NCI-H2081 (cell line): ENCODE measurements at regions not wholly inside any gene's neighbourhood (a gene's known extent, or its start where the extent isn't known, plus 50 kb on each side); places are given as distances from the start of the nearest gene placed in this dataset.
"Not testable (repeated sequence)": the region's sequence is repeated elsewhere in the genome, so short reads cannot be mapped to it uniquely, and the experiment has no call there.

Experiments
- DNase-seq, 2 experiments: peaks; one replicate each; lab custom pipeline; 2025; lab: John Stamatoyannopoulos, UW

- DNase-seq = no peak
Observed at GRCh38 chr10:9291081-9291480, 1236.6 kb downstream of the GATA3 start.

- no peak for DNase-seq
Observed at GRCh38 chr10:9294132-9294663, 1239.7 kb downstream of the GATA3 start.

- DNase-seq = no peak
Observed at GRCh38 chr10:9294865-9295264, 1240.4 kb downstream of the GATA3 start.

GRCh38 chr10:9296190-9296589, 1241.7 kb downstream of the GATA3 start:
- DNase-seq = no peak

GRCh38 chr10:9297580-9297979, 1243.1 kb downstream of the GATA3 start:
- DNase-seq = no peak

- DNase-seq = no peak
Observed at GRCh38 chr10:9299966-9300365, 1245.5 kb downstream of the GATA3 start.

- peak in 1 of 2 experiments; percentile 41 for DNase-seq
Observed at GRCh38 chr10:9301148-9301547, 1246.7 kb downstream of the GATA3 start.

GRCh38 chr10:9301554-9301953, 1247.1 kb downstream of the GATA3 start:
- peak in 1 of 2 experiments; percentile 56 for DNase-seq

GRCh38 chr10:9302140-9302746, 1247.8 kb downstream of the GATA3 start:
- peak; percentile 48 to 62 for DNase-seq

- peak in 1 of 2 experiments; percentile 6 for DNase-seq
Observed at GRCh38 chr10:9305018-9305655, 1250.6 kb downstream of the GATA3 start.

- no peak for DNase-seq
Observed at GRCh38 chr10:9311702-9312499, 1257.4 kb downstream of the GATA3 start.

GRCh38 chr10:9315292-9315691, 1260.8 kb downstream of the GATA3 start:
- DNase-seq = no peak

GRCh38 chr10:9331583-9332008, 1277.1 kb downstream of the GATA3 start:
- peak; percentile 8 to 14 for DNase-seq

GRCh38 chr10:9334270-9334669, 1279.8 kb downstream of the GATA3 start:
- no peak for DNase-seq

- no peak for DNase-seq
Observed at GRCh38 chr10:9339716-9340115, 1285.2 kb downstream of the GATA3 start.

GRCh38 chr10:9342885-9343570, 1288.5 kb downstream of the GATA3 start:
- peak; percentile 21 to 48 for DNase-seq

- not testable (repeated sequence) for DNase-seq
Observed at GRCh38 chr10:9347933-9348332, 1293.4 kb downstream of the GATA3 start.

- DNase-seq = no peak
Observed at GRCh38 chr10:9357471-9357870, 1303.0 kb downstream of the GATA3 start.

- DNase-seq = no peak
Observed at GRCh38 chr10:9362721-9363120, 1308.2 kb downstream of the GATA3 start.

- DNase-seq = no peak
Observed at GRCh38 chr10:9379183-9379582, 1324.7 kb downstream of the GATA3 start.

GRCh38 chr10:9381733-9382532, 1327.4 kb downstream of the GATA3 start:
- DNase-seq = no peak
